Heart right ventricle (tissue), 16 donors: ENCODE measurements at regions not wholly inside any gene's neighbourhood (a gene's known extent, or its start where the extent isn't known, plus 50 kb on each side); places are given as distances from the start of the nearest gene placed in this dataset.

Experiments
- ATAC-seq, 8 donors: fragments of 200-7000 bp; cut with Tn5 transposase; one replicate each; pipeline ENCODE4 v1.9.1; 2020; ENCODE audit warnings: mild to moderate bottlenecking in 8 of 8, moderate library complexity in 8 of 8, moderate number of reproducible peaks in 1 of 8
- DNase-seq, 2 donors: peaks; one replicate each; pipeline ENCODE4 v3.0.0-alpha.2; 2020
- H3K27ac ChIP-seq, 10 donors: fragments of 200-600 bp; sonication (generic) in 2 of 10; one replicate each; pipeline versions ENCODE4 v1.5.0 to v1.8.0; 2020 to 2022; ENCODE audit warnings: mild to moderate bottlenecking in 3 of 10
- H3K27me3 ChIP-seq, 7 donors: fragments of 200-600 bp; one replicate each; pipeline ENCODE4 v1.8.0; 2021 to 2022; ENCODE audit warnings: mild to moderate bottlenecking in 2 of 7
- H3K36me3 ChIP-seq, 9 donors: fragments of 200-600 bp; sonication (generic) in 1 of 9; one replicate each; pipeline versions ENCODE4 v1.5.0 to v1.8.0; 2020 to 2022; ENCODE audit warnings: mild to moderate bottlenecking in 2 of 9
- H3K4me1 ChIP-seq, 9 donors: fragments of 200-600 bp; sonication (generic) in 1 of 9; one replicate each; pipeline versions ENCODE4 v1.5.0 to v1.8.0; 2020 to 2022; ENCODE audit warnings: mild to moderate bottlenecking in 4 of 9
- H3K4me3 ChIP-seq, 10 donors: fragments of 200-600 bp; sonication (generic) in 2 of 10; one replicate each; pipeline versions ENCODE4 v1.5.0 to v1.8.0; 2020 to 2022; ENCODE audit warnings: mild to moderate bottlenecking in 7 of 10, moderate library complexity in 2 of 10
- H3K9me3 ChIP-seq, 11 donors: fragments of 200-600 bp in 10 of 11; sonication (generic) in 2 of 11; one replicate each; pipeline versions ENCODE4 v1.5.0 to v1.8.0; 2013 to 2022; ENCODE audit warnings: mild to moderate bottlenecking in 2 of 11, control low read depth in 1 of 11, moderate library complexity in 1 of 11
- WGBS, 2 donors: extraction: QIAGEN DNeasy Blood & Tissue Kit; methylation state at CpG; one replicate each; pipeline ENCODE4 v1.1.7; 2013; ENCODE audit warnings: inconsistent platforms in 1 of 2; 5-methylcytosine and 5-hydroxymethylcytosine counted together
- intact Hi-C, 10 donors: fragments of 100-400 bp; cut with DNase I; formaldehyde crosslinking; loops; one replicate each; pipeline versions ENCODE4 v1.11.1 to v1.14.2; 2022
- TF ChIP-seq, protein P1 (sequence below), 9 donors: fragments of 200-600 bp; sonication (generic) in 2 of 9; IDR thresholded peaks; one replicate each; pipeline versions ENCODE4 v1.5.0 to v1.8.0; 2021 to 2022; ENCODE audit warnings: antibody characterized with exemption in 9 of 9, mild to moderate bottlenecking in 5 of 9, moderate library complexity in 1 of 9
- donor health status: Arrhythmogenic right ventricular cardiomyopathy.
- donor health status: ischemic (EF 13 %, LVEDD 7.1; RV severe dilation, severe dysfunction).
- donor health status: healthy with polysubstance abuse.
- donor health status: DM: no; HTN: yes; CAD: no.
- donor health status: DM: no; HTN: no; CAD: no.
- donor health status: ischemic (EF 25% LVEDD 6.9; RV normal size, moderate dysfunction).
- donor health status: ischemic (EF 25% LVEDD 5.7; RV mildly dilated, moderate dysfunction).
- donor health status: healthy.
- donor health status: DM: yes; HTN: yes; CAD: no.
- donor health status: Ischemic cardiomyopathy.
- donor health status: ischemic (EF 35%, LVEDD 5.7; RV mildly dilated, moderate dysfunction).
- donor health status: nonischemic (EF 11% LVEDD 7.7; RV severe dilation, severe dysfunction).
- donor health status: DM: yes; HTN: yes; CAD: no.
- donor health status: PGD.
- donor health status: ischemic (EF 29% LVEDD 5.4; RV normal size, mild dysfunction).
- donor health status: nonischemic (EF 23%, LVEDD 6.1; RV moderate dilation, normal function).

DNA sequence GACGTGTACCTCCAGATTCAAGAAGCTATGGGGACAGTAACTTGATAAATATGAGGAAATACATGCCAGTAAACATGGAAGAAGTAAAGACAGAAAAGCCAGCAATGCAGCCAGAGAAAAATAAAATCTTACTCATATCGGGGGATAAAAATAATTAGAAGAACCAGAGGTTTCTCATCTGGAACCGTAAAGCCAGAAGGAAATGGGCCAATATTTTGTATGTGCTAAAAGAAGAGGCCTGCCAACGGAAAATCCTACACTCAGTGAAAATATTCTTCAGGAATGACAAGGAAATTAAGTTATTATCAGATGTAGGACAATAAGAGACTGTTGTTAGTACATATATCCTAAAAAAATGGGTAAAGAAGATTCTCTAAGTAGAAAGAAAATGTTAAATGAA, 401.2 kb downstream of the CDC14C start:
- Histone ChIP-seq H3K27me3 (no peaks in the 10 kb centered on the region), H3K4me1 (no peaks in the 10 kb centered on the region), H3K36me3 (no peaks in the 10 kb centered on the region), H3K9me3 (peaks cover 0 to 11% (median 0%) of the 10 kb centered on the region in 11 donors), H3K4me3 (no peak overlapping the region), H3K27ac (no peak overlapping the region)
- WGBS, 2 donors = 60 to 64% methylated on average over 4 of the region's 4 CpGs
- ATAC-seq = no peak
- TF ChIP-seq, protein P1, sequence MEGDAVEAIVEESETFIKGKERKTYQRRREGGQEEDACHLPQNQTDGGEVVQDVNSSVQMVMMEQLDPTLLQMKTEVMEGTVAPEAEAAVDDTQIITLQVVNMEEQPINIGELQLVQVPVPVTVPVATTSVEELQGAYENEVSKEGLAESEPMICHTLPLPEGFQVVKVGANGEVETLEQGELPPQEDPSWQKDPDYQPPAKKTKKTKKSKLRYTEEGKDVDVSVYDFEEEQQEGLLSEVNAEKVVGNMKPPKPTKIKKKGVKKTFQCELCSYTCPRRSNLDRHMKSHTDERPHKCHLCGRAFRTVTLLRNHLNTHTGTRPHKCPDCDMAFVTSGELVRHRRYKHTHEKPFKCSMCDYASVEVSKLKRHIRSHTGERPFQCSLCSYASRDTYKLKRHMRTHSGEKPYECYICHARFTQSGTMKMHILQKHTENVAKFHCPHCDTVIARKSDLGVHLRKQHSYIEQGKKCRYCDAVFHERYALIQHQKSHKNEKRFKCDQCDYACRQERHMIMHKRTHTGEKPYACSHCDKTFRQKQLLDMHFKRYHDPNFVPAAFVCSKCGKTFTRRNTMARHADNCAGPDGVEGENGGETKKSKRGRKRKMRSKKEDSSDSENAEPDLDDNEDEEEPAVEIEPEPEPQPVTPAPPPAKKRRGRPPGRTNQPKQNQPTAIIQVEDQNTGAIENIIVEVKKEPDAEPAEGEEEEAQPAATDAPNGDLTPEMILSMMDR (IDR thresholded peaks at IDR 0.05) = no peak
- no peak for DNase-seq
- intact Hi-C loops = no loop called here

DNA sequence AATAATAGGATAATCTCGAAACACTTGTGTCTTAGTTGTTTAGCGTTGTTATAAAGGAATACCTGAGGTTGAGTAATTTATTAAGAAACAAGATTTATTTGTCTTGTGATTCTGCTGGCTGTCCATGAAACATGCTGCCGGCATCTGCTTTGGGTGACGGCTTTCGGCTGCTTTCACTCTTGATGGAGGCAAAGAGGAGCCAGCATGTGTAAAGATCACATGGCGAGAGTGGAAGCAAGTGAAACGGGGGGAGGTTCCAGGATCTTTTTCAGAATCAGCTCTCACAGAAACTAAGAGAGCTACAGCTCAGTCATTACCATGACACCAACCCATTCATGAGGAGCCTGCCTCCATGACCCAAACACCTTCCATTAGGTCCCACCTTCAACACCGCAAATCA, 402.8 kb downstream of the CDC14C start:
- no peak overlapping the region for H3K27ac ChIP-seq
- TF ChIP-seq, protein P1 (IDR thresholded peaks at IDR 0.05) = no peak
- no peaks in the 10 kb centered on the region for H3K27me3 ChIP-seq
- H3K36me3 ChIP-seq = no peaks in the 10 kb centered on the region
- peaks cover 0 to 11% (median 0%) of the 10 kb centered on the region in 11 donors for H3K9me3 ChIP-seq
- H3K4me1 ChIP-seq = no peaks in the 10 kb centered on the region
- 82 to 84% methylated on average over 8 of the region's 8 CpGs for WGBS, 2 donors
- intact Hi-C loops = no loop called here
- ATAC-seq (no peak), DNase-seq (no peak)
- no peak overlapping the region for H3K4me3 ChIP-seq

DNA sequence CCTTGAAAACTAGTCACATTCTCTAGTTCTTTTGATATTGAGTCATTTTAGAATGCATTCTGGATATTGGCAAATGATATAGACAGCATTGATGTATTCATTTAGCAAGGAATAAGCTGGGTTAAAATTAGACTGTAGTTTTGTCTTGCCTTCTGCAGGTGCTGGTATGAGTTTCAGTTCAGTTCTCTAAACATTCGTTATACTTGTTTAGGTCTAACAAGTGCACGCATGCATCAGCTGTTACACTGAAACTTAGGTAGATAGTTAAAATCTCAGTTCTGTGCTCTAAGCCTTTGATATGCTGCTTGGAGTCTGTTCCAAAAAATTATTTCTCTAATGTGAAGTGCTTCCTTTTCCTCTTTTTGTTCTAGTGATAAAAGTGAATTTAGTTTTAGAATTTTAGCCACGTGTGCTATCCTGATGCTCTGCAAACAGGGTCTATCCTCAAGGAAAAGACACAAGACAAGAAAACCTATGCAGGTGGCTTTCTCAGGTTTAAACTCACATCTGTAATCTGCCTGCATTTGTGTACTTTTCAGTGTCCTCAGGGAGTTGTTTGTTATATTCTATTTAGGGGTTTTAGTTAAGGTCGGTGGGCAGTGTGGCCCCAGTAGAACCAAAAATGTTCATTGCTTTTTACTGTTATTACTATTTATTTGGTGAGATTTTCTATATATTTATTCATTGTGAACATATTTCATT, 409.0 kb downstream of the CDC14C start:
- H3K9me3 ChIP-seq = no peaks in the 10 kb centered on the region
- no peaks in the 10 kb centered on the region for H3K36me3 ChIP-seq
- H3K4me3 ChIP-seq = no peak overlapping the region
- intact Hi-C loops = no loop called here
- WGBS, 2 donors = 75 to 83% methylated on average over 4 of the region's 4 CpGs
- TF ChIP-seq, protein P1 (IDR thresholded peaks at IDR 0.05) = no peak
- DNase-seq = no peak
- H3K27me3 ChIP-seq = no peaks in the 10 kb centered on the region
- no peak for ATAC-seq
- H3K4me1 ChIP-seq = no peaks in the 10 kb centered on the region
- H3K27ac ChIP-seq = no peak overlapping the region

DNA sequence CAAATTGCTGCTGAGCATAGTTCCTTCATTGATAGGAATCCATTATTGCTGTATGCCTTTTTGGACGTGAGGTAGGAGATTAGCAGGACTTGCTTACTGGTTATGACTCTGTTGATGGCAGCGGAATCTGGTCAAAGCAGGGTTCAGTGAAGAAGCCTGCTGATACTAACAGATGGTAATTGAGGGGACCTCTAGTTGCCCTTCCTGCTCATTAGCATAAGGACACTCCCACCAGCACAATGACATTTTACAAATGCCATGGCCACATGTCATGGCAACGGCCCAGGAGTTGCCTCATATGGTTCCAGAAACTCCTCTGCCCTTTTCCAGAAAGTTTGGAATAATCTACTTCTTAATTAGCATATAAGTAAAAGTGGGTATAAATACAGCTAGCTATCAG, 417.5 kb downstream of the CDC14C start:
- Histone ChIP-seq H3K9me3 (no peaks in the 10 kb centered on the region), H3K27ac (no peak overlapping the region), H3K36me3 (no peaks in the 10 kb centered on the region), H3K27me3 (no peaks in the 10 kb centered on the region), H3K4me1 (peaks cover 0 to 7% (median 0%) of the 10 kb centered on the region in 9 donors), H3K4me3 (no peak overlapping the region)
- WGBS, 2 donors = 79 to 80% methylated on average over 3 of the region's 3 CpGs
- no peak for DNase-seq
- TF ChIP-seq, protein P1 (IDR thresholded peaks at IDR 0.05) = no peak
- intact Hi-C loops = no loop called here
- no peak for ATAC-seq
